ENCODE measurements at regions not wholly inside any gene's neighbourhood (a gene's known extent, or its start where the extent isn't known, plus 50 kb on each side); places are given as distances from the start of the nearest gene placed in this dataset.

- H3K36me3 ChIP-seq (ENCODE audit: insufficient read depth, low read length) = no peaks in the 10 kb centered on the region
- H3K4me1 ChIP-seq (ENCODE audit: insufficient read depth, low read length) = no peaks in the 10 kb centered on the region
- no peak overlapping the region for H3K4me3 ChIP-seq (ENCODE audit: low read depth in 1 of 2, low read length in 2 of 2)
- H3K9me3 ChIP-seq (ENCODE audit: low read length) = no peaks in the 10 kb centered on the region
- H3K9ac ChIP-seq (ENCODE audit: low read length) = no peak overlapping the region
- no peaks in the 10 kb centered on the region for H3K27me3 ChIP-seq (ENCODE audit: control insufficient read depth in 1 of 2, insufficient read depth in 2 of 2, low read length in 2 of 2)
- H3K27ac ChIP-seq (ENCODE audit: low read depth, low read length) = no peak overlapping the region
These were observed 444.2 kb upstream of the GOLIM4 start for GRCh38 chr3:168539909-168540308.

- H3K36me3 ChIP-seq (ENCODE audit: insufficient read depth, low read length) = no peaks in the 10 kb centered on the region
- no peak overlapping the region for H3K27ac ChIP-seq (ENCODE audit: low read depth, low read length)
These were observed 439.0 kb upstream of the GOLIM4 start for GRCh38 chr3:168534761-168535160.

GRCh38 chr3:168533600-168533999 is 437.9 kb upstream of the GOLIM4 start:
- H3K4me3 ChIP-seq (ENCODE audit: low read depth in 1 of 2, low read length in 2 of 2) = no peak overlapping the region
- H3K9me3 ChIP-seq (ENCODE audit: low read length) = no peaks in the 10 kb centered on the region
- no peaks in the 10 kb centered on the region for H3K27me3 ChIP-seq (ENCODE audit: control insufficient read depth in 1 of 2, insufficient read depth in 2 of 2, low read length in 2 of 2)
- no peak overlapping the region for H3K9ac ChIP-seq (ENCODE audit: low read length)
- H3K36me3 ChIP-seq (ENCODE audit: insufficient read depth, low read length) = no peaks in the 10 kb centered on the region
- no peaks in the 10 kb centered on the region for H3K4me1 ChIP-seq (ENCODE audit: insufficient read depth, low read length)
- H3K27ac ChIP-seq (ENCODE audit: low read depth, low read length) = no peak overlapping the region

More at GRCh38 chr3:168534761-168535160, 439.0 kb upstream of the GOLIM4 start:
- no peaks in the 10 kb centered on the region for H3K9me3 ChIP-seq (ENCODE audit: low read length)
- H3K9ac ChIP-seq (ENCODE audit: low read length) = no peak overlapping the region
- no peaks in the 10 kb centered on the region for H3K4me1 ChIP-seq (ENCODE audit: insufficient read depth, low read length)
- H3K4me3 ChIP-seq (ENCODE audit: low read depth in 1 of 2, low read length in 2 of 2) = no peak overlapping the region
- no peaks in the 10 kb centered on the region for H3K27me3 ChIP-seq (ENCODE audit: control insufficient read depth in 1 of 2, insufficient read depth in 2 of 2, low read length in 2 of 2)

- no peaks in the 10 kb centered on the region for H3K4me1 ChIP-seq (ENCODE audit: insufficient read depth, low read length)
- no peaks in the 10 kb centered on the region for H3K27me3 ChIP-seq (ENCODE audit: control insufficient read depth in 1 of 2, insufficient read depth in 2 of 2, low read length in 2 of 2)
- no peaks in the 10 kb centered on the region for H3K36me3 ChIP-seq (ENCODE audit: insufficient read depth, low read length)
- no peak overlapping the region for H3K4me3 ChIP-seq (ENCODE audit: low read depth in 1 of 2, low read length in 2 of 2)
- H3K9ac ChIP-seq (ENCODE audit: low read length) = no peak overlapping the region
- H3K27ac ChIP-seq (ENCODE audit: low read depth, low read length) = no peak overlapping the region
- H3K9me3 ChIP-seq (ENCODE audit: low read length) = no peaks in the 10 kb centered on the region
These were observed 436.4 kb upstream of the GOLIM4 start for GRCh38 chr3:168532135-168532534.

- H3K9me3 ChIP-seq (ENCODE audit: low read length) = no peaks in the 10 kb centered on the region
- no peak overlapping the region for H3K4me3 ChIP-seq (ENCODE audit: low read depth in 1 of 2, low read length in 2 of 2)
- H3K27ac ChIP-seq (ENCODE audit: low read depth, low read length) = no peak overlapping the region
- no peaks in the 10 kb centered on the region for H3K27me3 ChIP-seq (ENCODE audit: control insufficient read depth in 1 of 2, insufficient read depth in 2 of 2, low read length in 2 of 2)
- H3K4me1 ChIP-seq (ENCODE audit: insufficient read depth, low read length) = no peaks in the 10 kb centered on the region
- no peak overlapping the region for H3K9ac ChIP-seq (ENCODE audit: low read length)
- no peaks in the 10 kb centered on the region for H3K36me3 ChIP-seq (ENCODE audit: insufficient read depth, low read length)
These were observed 435.4 kb upstream of the GOLIM4 start for GRCh38 chr3:168531116-168531515.

GRCh38 chr3:168524129-168524528 is 428.4 kb upstream of the GOLIM4 start:
- H3K27me3 ChIP-seq (ENCODE audit: control insufficient read depth in 1 of 2, insufficient read depth in 2 of 2, low read length in 2 of 2) = no peaks in the 10 kb centered on the region

GRCh38 chr3:168517249-168518071 is 421.7 kb upstream of the GOLIM4 start:
- Histone ChIP-seq H3K4me3 (ENCODE audit: low read depth in 1 of 2, low read length in 2 of 2) (no peak overlapping the region), H3K9me3 (ENCODE audit: low read length) (no peaks in the 10 kb centered on the region), H3K9ac (ENCODE audit: low read length) (no peak overlapping the region), H3K4me1 (ENCODE audit: insufficient read depth, low read length) (no peaks in the 10 kb centered on the region), H3K36me3 (ENCODE audit: insufficient read depth, low read length) (no peaks in the 10 kb centered on the region), H3K27ac (ENCODE audit: low read depth, low read length) (no peak overlapping the region), H3K27me3 (ENCODE audit: control insufficient read depth in 1 of 2, insufficient read depth in 2 of 2, low read length in 2 of 2) (no peaks in the 10 kb centered on the region)

More at GRCh38 chr3:168524129-168524528, 428.4 kb upstream of the GOLIM4 start:
- Histone ChIP-seq H3K4me3 (ENCODE audit: low read depth in 1 of 2, low read length in 2 of 2) (no peak overlapping the region), H3K9ac (ENCODE audit: low read length) (no peak overlapping the region), H3K9me3 (ENCODE audit: low read length) (no peaks in the 10 kb centered on the region), H3K36me3 (ENCODE audit: insufficient read depth, low read length) (no peaks in the 10 kb centered on the region), H3K27ac (ENCODE audit: low read depth, low read length) (no peak overlapping the region), H3K4me1 (ENCODE audit: insufficient read depth, low read length) (no peaks in the 10 kb centered on the region)

GRCh38 chr3:168514252-168514651 is 418.5 kb upstream of the GOLIM4 start:
- Histone ChIP-seq H3K9me3 (ENCODE audit: low read length) (no peaks in the 10 kb centered on the region), H3K27me3 (ENCODE audit: control insufficient read depth in 1 of 2, insufficient read depth in 2 of 2, low read length in 2 of 2) (no peaks in the 10 kb centered on the region), H3K36me3 (ENCODE audit: insufficient read depth, low read length) (no peaks in the 10 kb centered on the region)

GRCh38 chr3:168512802-168513201 is 417.1 kb upstream of the GOLIM4 start:
- Histone ChIP-seq H3K36me3 (ENCODE audit: insufficient read depth, low read length) (no peaks in the 10 kb centered on the region), H3K27ac (ENCODE audit: low read depth, low read length) (no peak overlapping the region), H3K9me3 (ENCODE audit: low read length) (no peaks in the 10 kb centered on the region), H3K9ac (ENCODE audit: low read length) (no peak overlapping the region), H3K4me1 (ENCODE audit: insufficient read depth, low read length) (no peaks in the 10 kb centered on the region), H3K27me3 (ENCODE audit: control insufficient read depth in 1 of 2, insufficient read depth in 2 of 2, low read length in 2 of 2) (no peaks in the 10 kb centered on the region), H3K4me3 (ENCODE audit: low read depth in 1 of 2, low read length in 2 of 2) (no peak overlapping the region)

More at GRCh38 chr3:168514252-168514651, 418.5 kb upstream of the GOLIM4 start:
- H3K27ac ChIP-seq (ENCODE audit: low read depth, low read length) = no peak overlapping the region
- H3K9ac ChIP-seq (ENCODE audit: low read length) = no peak overlapping the region
- H3K4me1 ChIP-seq (ENCODE audit: insufficient read depth, low read length) = no peaks in the 10 kb centered on the region
- H3K4me3 ChIP-seq (ENCODE audit: low read depth in 1 of 2, low read length in 2 of 2) = no peak overlapping the region

- H3K4me1 ChIP-seq (ENCODE audit: insufficient read depth, low read length) = no peaks in the 10 kb centered on the region
- no peaks in the 10 kb centered on the region for H3K36me3 ChIP-seq (ENCODE audit: insufficient read depth, low read length)
- H3K27me3 ChIP-seq (ENCODE audit: control insufficient read depth in 1 of 2, insufficient read depth in 2 of 2, low read length in 2 of 2) = no peaks in the 10 kb centered on the region
- no peak overlapping the region for H3K4me3 ChIP-seq (ENCODE audit: low read depth in 1 of 2, low read length in 2 of 2)
- H3K27ac ChIP-seq (ENCODE audit: low read depth, low read length) = no peak overlapping the region
- no peaks in the 10 kb centered on the region for H3K9me3 ChIP-seq (ENCODE audit: low read length)
- H3K9ac ChIP-seq (ENCODE audit: low read length) = no peak overlapping the region
These were observed 415.8 kb upstream of the GOLIM4 start for GRCh38 chr3:168511428-168512014.

GRCh38 chr3:168506589-168506988 is 410.9 kb upstream of the GOLIM4 start:
- H3K4me1 ChIP-seq (ENCODE audit: insufficient read depth, low read length) = no peaks in the 10 kb centered on the region
- no peaks in the 10 kb centered on the region for H3K9me3 ChIP-seq (ENCODE audit: low read length)
- no peaks in the 10 kb centered on the region for H3K27me3 ChIP-seq (ENCODE audit: control insufficient read depth in 1 of 2, insufficient read depth in 2 of 2, low read length in 2 of 2)

GRCh38 chr3:168501570-168501969 is 405.8 kb upstream of the GOLIM4 start:
- Histone ChIP-seq H3K4me3 (ENCODE audit: low read depth in 1 of 2, low read length in 2 of 2) (no peak overlapping the region), H3K36me3 (ENCODE audit: insufficient read depth, low read length) (no peaks in the 10 kb centered on the region), H3K4me1 (ENCODE audit: insufficient read depth, low read length) (no peaks in the 10 kb centered on the region), H3K27ac (ENCODE audit: low read depth, low read length) (no peak overlapping the region), H3K27me3 (ENCODE audit: control insufficient read depth in 1 of 2, insufficient read depth in 2 of 2, low read length in 2 of 2) (no peaks in the 10 kb centered on the region), H3K9ac (ENCODE audit: low read length) (no peak overlapping the region), H3K9me3 (ENCODE audit: low read length) (no peaks in the 10 kb centered on the region)

More at GRCh38 chr3:168506589-168506988, 410.9 kb upstream of the GOLIM4 start:
- Histone ChIP-seq H3K36me3 (ENCODE audit: insufficient read depth, low read length) (no peaks in the 10 kb centered on the region), H3K4me3 (ENCODE audit: low read depth in 1 of 2, low read length in 2 of 2) (no peak overlapping the region), H3K27ac (ENCODE audit: low read depth, low read length) (no peak overlapping the region), H3K9ac (ENCODE audit: low read length) (no peak overlapping the region)
